ENCODE measurements at regions not wholly inside any gene's neighbourhood (a gene's known extent, or its start where the extent isn't known, plus 50 kb on each side); places are given as distances from the start of the nearest gene placed in this dataset.

DNA sequence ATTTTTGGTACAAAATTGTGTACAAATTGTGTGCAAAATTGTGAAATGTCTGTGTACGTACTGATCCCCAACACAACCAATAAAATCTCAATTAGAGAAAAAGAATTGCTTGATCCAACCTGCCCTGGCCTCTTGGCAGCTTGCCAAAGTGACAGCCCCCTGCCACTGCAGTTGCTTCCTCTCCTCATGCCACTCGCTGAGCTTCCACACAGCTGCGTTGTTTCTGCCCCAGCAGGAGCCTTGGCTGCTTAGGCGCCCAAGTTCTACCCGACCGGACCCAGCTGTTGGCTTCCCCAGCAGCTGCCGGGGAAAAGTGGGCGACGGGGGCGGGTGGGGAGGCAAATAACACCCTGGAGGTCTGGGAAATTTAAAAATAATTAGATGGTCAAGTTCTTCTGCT lies 171.8 kb upstream of the ATF7IP start:
- Mint-ChIP-seq H3K4me3 (no peak overlapping the region), H3K36me3 (no peaks in the 10 kb centered on the region), H3K27me3 (ENCODE audit: low read depth) (no peaks in the 10 kb centered on the region), H3K27ac (no peak overlapping the region), H3K4me1 (peaks cover 6% of the 10 kb centered on the region), H3K9me3 (no peaks in the 10 kb centered on the region)
- CTCF ChIA-PET = interaction anchor here (1.4 to 2.1 kb wide), 2 partner anchors 8 to 26 kb away, joined by 7 read pairs; no protein-coding TSS in a partner anchor
- ATAC-seq (peak; percentile 63; the same call in 1 of the 2 replicates), DNase-seq (ENCODE audit: low spot score) (peak; percentile 16)
- POLR2A ChIA-PET = no interaction called here
- peak; percentile 60 for TF ChIP-seq ZNF423 (CRISPR knock-in tag; IDR thresholded peaks at IDR 0.05)
- no peak for TF ChIP-seq TCF7 (CRISPR knock-in tag; IDR thresholded peaks at IDR 0.05; ENCODE audit: low read depth)
- TF ChIP-seq, protein P1, sequence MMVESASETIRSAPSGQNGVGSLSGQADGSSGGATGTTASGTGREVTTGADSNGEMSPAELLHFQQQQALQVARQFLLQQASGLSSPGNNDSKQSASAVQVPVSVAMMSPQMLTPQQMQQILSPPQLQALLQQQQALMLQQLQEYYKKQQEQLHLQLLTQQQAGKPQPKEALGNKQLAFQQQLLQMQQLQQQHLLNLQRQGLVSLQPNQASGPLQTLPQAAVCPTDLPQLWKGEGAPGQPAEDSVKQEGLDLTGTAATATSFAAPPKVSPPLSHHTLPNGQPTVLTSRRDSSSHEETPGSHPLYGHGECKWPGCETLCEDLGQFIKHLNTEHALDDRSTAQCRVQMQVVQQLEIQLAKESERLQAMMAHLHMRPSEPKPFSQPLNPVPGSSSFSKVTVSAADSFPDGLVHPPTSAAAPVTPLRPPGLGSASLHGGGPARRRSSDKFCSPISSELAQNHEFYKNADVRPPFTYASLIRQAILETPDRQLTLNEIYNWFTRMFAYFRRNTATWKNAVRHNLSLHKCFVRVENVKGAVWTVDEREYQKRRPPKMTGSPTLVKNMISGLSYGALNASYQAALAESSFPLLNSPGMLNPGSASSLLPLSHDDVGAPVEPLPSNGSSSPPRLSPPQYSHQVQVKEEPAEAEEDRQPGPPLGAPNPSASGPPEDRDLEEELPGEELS (CRISPR knock-in tag; IDR thresholded peaks at IDR 0.05) = 0 out of 2 replicates have a peak, but pooled peaks have one; percentile 19

DNA sequence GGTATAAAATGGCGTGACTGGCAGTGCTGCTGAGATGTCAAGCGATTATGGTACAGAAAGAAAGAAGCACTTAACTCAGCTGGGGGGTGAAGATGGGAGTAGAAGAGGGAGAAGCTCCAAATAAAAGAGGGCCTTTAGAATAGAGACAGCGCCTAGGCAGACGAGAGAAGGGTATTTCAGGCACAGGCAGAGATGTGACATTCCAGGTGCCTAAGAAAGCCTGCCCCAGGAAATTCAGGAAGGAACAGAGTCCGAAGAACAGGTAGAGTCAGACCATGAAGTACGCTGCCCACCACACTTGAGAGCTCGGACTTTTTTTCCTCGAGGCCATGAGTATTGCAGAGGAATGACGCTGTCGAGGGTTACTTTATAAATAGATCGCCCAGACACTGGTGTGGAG lies 170.9 kb upstream of the ATF7IP start:
- ATAC-seq (peak; percentile 52; the same call in 1 of the 2 replicates), DNase-seq (ENCODE audit: low spot score) (no peak)
- ChIA-PET CTCF (interaction anchor here (1.0 to 2.1 kb wide), 3 partner anchors 9 to 259 kb away, joined by 3 to 7 read pairs (median 7); no protein-coding TSS in a partner anchor), POLR2A (interaction anchor here (1.0 kb wide), 1 partner anchor 18 kb away, joined by 4 read pairs; no protein-coding TSS in a partner anchor)
- Mint-ChIP-seq H3K27ac (no peak overlapping the region), H3K36me3 (no peaks in the 10 kb centered on the region), H3K4me1 (no peaks in the 10 kb centered on the region), H3K4me3 (no peak overlapping the region), H3K9me3 (no peaks in the 10 kb centered on the region), H3K27me3 (ENCODE audit: low read depth) (no peaks in the 10 kb centered on the region)
- TF ChIP-seq, protein P2, sequence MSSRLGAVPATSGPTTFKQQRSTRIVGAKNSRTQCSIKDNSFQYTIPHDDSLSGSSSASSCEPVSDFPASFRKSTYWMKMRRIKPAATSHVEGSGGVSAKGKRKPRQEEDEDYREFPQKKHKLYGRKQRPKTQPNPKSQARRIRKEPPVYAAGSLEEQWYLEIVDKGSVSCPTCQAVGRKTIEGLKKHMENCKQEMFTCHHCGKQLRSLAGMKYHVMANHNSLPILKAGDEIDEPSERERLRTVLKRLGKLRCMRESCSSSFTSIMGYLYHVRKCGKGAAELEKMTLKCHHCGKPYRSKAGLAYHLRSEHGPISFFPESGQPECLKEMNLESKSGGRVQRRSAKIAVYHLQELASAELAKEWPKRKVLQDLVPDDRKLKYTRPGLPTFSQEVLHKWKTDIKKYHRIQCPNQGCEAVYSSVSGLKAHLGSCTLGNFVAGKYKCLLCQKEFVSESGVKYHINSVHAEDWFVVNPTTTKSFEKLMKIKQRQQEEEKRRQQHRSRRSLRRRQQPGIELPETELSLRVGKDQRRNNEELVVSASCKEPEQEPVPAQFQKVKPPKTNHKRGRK (CRISPR knock-in tag; IDR thresholded peaks at IDR 0.05; ENCODE audit: borderline replicate concordance) = no peak
- TF ChIP-seq, protein P3, sequence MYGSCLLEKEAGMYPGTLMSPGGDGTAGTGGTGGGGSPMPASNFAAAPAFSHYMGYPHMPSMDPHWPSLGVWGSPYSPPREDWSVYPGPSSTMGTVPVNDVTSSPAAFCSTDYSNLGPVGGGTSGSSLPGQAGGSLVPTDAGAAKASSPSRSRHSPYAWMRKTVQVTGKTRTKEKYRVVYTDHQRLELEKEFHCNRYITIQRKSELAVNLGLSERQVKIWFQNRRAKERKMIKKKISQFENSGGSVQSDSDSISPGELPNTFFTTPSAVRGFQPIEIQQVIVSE (CRISPR knock-in tag; IDR thresholded peaks at IDR 0.05; ENCODE audit: borderline replicate concordance) = no peak
- TF ChIP-seq GABPB1 (CRISPR knock-in tag; IDR thresholded peaks at IDR 0.05) (no peak), ZNF219 (CRISPR knock-in tag; IDR thresholded peaks at IDR 0.05; ENCODE audit: borderline replicate concordance) (no peak), CREB1 (CRISPR knock-in tag; IDR thresholded peaks at IDR 0.05) (no peak), NFATC4 (CRISPR knock-in tag; IDR thresholded peaks at IDR 0.05) (no peak), ETV6 (CRISPR knock-in tag; IDR thresholded peaks at IDR 0.05) (no peak), ZNF317 (CRISPR knock-in tag; IDR thresholded peaks at IDR 0.05; ENCODE audit: borderline replicate concordance, low read depth) (no peak), JUN (CRISPR knock-in tag; IDR thresholded peaks at IDR 0.05) (no peak), TEAD4 (CRISPR knock-in tag; IDR thresholded peaks at IDR 0.05) (no peak), FOXK1 (CRISPR knock-in tag; IDR thresholded peaks at IDR 0.05) (no peak), ZNF232 (CRISPR knock-in tag; IDR thresholded peaks at IDR 0.05) (no peak), EMX1 (CRISPR knock-in tag; IDR thresholded peaks at IDR 0.05) (no peak)
- TF ChIP-seq, protein P4, sequence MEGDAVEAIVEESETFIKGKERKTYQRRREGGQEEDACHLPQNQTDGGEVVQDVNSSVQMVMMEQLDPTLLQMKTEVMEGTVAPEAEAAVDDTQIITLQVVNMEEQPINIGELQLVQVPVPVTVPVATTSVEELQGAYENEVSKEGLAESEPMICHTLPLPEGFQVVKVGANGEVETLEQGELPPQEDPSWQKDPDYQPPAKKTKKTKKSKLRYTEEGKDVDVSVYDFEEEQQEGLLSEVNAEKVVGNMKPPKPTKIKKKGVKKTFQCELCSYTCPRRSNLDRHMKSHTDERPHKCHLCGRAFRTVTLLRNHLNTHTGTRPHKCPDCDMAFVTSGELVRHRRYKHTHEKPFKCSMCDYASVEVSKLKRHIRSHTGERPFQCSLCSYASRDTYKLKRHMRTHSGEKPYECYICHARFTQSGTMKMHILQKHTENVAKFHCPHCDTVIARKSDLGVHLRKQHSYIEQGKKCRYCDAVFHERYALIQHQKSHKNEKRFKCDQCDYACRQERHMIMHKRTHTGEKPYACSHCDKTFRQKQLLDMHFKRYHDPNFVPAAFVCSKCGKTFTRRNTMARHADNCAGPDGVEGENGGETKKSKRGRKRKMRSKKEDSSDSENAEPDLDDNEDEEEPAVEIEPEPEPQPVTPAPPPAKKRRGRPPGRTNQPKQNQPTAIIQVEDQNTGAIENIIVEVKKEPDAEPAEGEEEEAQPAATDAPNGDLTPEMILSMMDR (IDR thresholded peaks at IDR 0.05) = no peak
- TF ChIP-seq, protein P5, sequence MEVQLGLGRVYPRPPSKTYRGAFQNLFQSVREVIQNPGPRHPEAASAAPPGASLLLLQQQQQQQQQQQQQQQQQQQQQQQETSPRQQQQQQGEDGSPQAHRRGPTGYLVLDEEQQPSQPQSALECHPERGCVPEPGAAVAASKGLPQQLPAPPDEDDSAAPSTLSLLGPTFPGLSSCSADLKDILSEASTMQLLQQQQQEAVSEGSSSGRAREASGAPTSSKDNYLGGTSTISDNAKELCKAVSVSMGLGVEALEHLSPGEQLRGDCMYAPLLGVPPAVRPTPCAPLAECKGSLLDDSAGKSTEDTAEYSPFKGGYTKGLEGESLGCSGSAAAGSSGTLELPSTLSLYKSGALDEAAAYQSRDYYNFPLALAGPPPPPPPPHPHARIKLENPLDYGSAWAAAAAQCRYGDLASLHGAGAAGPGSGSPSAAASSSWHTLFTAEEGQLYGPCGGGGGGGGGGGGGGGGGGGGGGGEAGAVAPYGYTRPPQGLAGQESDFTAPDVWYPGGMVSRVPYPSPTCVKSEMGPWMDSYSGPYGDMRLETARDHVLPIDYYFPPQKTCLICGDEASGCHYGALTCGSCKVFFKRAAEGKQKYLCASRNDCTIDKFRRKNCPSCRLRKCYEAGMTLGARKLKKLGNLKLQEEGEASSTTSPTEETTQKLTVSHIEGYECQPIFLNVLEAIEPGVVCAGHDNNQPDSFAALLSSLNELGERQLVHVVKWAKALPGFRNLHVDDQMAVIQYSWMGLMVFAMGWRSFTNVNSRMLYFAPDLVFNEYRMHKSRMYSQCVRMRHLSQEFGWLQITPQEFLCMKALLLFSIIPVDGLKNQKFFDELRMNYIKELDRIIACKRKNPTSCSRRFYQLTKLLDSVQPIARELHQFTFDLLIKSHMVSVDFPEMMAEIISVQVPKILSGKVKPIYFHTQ (CRISPR knock-in tag; IDR thresholded peaks at IDR 0.05) = no peak
- TF ChIP-seq, protein P6, sequence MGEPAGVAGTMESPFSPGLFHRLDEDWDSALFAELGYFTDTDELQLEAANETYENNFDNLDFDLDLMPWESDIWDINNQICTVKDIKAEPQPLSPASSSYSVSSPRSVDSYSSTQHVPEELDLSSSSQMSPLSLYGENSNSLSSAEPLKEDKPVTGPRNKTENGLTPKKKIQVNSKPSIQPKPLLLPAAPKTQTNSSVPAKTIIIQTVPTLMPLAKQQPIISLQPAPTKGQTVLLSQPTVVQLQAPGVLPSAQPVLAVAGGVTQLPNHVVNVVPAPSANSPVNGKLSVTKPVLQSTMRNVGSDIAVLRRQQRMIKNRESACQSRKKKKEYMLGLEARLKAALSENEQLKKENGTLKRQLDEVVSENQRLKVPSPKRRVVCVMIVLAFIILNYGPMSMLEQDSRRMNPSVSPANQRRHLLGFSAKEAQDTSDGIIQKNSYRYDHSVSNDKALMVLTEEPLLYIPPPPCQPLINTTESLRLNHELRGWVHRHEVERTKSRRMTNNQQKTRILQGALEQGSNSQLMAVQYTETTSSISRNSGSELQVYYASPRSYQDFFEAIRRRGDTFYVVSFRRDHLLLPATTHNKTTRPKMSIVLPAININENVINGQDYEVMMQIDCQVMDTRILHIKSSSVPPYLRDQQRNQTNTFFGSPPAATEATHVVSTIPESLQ (CRISPR knock-in tag; IDR thresholded peaks at IDR 0.05) = no peak
